GM18526 (cell line): ENCODE measurements at regions not wholly inside any gene's neighbourhood (a gene's known extent, or its start where the extent isn't known, plus 50 kb on each side); places are given as distances from the start of the nearest gene placed in this dataset.

Experiments
- POLR2A ChIP-seq: IDR thresholded peaks from 3 replicates; pipeline ENCODE4 v1.6.1; 2011; ENCODE audit not compliant: insufficient read length; ENCODE audit errors: extremely low read depth

DNA sequence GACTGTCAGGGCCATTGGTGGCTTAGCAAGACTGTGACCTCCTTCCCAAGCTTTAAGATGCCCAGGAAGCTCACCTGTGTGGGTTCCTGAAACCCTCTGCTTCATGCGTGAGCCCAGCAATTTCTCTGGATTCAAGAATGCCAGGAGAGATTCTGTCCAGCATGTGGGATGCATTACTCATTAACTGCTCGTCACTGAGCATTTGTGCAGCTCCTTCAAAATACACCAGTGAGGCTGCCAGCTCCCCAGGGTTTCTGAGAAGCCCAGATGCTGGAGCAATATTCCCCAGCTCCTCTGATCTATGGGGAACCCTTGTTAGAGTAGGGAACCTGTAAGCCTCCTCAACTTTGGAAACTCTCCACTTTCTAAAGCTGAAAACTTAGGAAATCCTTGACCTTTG is 126.5 kb downstream of the CHST1 start:
- no peak for TF ChIP-seq POLR2A

DNA sequence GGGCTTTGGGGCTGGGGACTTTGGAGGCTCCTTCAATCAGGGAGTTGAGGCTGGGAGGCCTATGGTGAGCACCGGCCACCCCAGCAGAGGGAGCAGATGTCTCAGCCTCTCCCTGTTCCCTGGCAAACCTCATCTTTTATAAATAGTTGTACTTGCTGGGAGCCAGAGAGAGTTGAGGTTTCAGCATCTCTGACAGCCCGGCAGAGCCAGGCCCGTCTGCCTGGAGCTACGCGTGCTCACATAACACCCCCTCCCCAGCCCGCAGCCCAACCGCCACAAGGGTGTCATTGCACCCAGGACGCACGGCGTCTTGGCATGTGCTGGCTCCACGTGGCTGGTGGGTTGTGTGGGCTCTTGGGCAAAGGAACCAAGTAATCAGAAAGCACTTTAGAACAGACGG is 127.1 kb downstream of the CHST1 start:
- no peak for TF ChIP-seq POLR2A

DNA sequence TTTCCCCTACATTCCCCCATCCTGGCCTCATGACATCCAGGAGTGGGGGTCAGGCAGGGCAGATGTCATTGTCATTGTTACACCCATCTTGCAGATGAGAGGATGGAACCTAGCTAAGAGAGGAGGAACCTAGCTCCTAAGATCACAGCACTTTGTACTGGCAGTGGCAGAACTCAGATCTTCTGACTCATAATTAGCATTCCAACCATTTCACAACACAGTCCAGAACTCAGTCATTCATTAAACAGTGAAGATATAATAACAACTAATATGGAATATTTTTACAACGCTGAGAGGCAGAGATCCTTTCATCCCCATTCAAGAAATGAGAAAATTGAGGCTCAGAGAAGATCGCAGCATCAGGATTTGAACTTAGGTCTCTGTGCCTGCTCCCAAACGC is 127.8 kb downstream of the CHST1 start:
- no peak for TF ChIP-seq POLR2A

DNA sequence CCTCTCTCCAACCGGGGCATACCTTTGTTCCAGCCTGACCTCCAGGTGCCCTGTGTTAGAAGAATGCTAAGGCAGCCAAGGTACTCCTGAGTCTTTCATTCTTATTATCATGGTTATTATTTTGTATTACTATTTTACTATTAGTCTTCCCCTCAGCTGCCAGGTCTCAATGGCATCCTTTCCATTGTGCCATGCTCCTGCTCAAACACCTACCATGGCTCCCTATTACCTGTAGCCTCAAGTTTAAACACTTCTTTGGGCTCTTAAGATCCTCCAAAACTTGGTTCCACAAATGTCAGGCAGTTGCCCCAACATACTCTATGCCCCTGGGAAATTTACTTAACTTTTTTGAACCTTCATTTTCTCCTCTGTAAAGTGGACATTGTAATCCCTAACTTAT is 130.4 kb downstream of the CHST1 start:
- no peak for TF ChIP-seq POLR2A

DNA sequence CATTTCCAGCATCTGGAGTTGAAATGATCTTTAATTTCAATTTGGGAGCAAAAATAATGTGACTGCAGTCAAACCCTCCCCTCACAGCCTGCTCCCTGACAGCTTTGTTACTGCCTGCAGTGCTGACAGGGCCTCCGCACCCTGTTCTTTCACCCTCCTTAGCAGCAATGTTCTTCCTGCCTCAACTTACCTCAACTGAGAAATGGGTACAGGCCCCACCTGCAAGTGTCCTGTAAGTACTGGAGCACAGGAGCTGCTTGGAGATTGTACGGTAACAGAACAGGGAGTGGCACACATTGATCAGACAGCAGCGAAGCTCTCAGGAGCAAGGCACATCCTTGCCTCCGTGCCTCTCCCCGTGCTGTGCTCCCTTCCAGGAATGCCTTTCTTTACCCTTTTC is 131.3 kb downstream of the CHST1 start:
- no peak for TF ChIP-seq POLR2A

DNA sequence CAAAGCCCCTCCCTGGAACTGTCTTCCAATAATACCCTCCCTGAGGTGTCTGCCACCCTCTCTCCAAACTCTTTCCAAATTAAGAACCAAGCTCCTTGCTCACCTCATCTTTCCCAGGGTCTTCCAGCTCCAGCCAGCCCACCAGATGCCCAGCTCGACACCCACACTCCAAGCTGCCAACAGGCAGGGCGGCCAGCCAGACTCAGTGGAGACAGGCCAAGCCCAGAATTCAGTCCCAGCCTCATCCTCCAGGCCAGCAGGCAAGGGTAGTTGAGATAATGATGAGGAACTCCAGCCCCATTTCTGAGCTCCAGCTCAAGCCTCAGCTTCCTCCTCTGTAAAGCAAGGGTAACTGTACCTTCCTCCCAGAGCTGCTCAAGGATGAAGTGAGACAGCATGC is 132.9 kb downstream of the CHST1 start:
- no peak for TF ChIP-seq POLR2A

DNA sequence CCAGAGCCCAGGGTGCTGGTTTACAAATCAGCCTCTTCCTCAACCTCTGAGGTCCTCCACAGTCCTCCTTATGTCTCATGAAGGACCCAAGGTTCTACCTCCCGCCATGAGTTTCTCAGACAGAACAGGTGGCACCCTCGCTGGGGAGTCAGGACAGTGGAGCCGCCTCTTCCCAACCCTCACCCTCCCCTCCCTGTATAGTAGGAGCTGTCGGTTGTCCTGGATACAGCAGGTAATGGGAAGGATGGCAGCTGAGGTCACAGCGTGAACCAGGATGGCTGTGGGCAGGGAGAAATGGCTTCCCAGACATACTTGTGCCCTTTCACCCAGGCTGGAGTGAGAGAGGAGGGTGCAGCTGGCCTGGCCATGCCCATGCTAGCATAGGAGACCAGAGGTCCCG is 134.6 kb downstream of the CHST1 start:
- TF ChIP-seq POLR2A = no peak

DNA sequence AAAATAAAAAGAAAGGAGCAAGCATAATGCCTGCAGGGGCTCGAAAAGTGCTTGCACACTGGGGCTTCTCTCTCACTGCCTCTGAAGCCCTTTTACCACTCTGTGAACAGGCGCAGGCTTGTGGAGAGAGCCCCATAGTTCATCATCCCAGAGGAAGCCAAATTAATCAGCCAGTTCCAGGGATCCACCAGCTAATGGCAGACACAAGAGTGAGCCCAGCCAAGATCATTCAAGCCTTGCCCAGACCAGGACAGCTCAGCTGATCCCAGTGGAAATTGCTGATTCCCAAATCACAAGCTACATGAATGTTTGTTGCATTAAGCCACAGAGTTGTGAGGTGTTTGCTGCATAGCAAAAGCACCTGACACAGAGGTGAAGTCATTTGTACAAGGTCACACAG is 135.3 kb downstream of the CHST1 start:
- TF ChIP-seq POLR2A = no peak

DNA sequence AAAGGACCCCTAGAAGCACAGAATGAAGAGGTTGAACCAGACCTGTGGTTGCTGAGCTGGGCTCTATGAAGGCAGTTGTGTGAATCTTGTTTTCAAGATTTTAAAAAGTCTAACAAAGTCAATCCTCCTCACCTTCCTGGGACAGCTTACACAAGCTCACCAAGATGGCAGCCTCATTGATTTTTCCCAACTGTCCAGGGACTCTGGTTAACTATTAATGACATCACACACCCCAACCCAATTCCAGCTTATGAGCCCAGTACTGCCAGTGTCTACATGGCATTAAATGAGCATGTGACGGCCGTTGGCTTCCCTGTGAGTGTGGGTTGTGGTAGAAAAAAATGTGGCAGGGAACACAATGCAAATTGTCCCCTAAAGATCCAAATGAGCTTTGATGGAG is 137.0 kb downstream of the CHST1 start:
- TF ChIP-seq POLR2A = no peak

DNA sequence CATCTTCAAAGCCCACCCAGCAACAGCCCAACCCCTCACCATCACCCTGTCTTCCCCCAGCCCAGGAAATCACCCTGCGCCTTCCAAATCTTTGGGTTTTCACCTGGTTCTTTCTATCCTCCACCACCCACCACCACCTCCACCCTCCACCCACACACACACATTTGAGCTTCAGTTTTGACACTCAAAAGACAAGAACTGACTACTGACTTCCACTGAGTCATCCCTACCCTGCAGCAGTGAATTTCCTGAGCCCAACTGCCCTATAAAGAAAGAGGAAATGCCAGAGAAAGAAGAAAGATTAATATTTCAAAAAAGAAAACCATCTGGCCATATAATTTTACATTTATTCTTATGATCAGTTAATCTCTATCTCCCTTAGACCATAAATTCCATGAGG is 137.5 kb downstream of the CHST1 start:
- no peak for TF ChIP-seq POLR2A

DNA sequence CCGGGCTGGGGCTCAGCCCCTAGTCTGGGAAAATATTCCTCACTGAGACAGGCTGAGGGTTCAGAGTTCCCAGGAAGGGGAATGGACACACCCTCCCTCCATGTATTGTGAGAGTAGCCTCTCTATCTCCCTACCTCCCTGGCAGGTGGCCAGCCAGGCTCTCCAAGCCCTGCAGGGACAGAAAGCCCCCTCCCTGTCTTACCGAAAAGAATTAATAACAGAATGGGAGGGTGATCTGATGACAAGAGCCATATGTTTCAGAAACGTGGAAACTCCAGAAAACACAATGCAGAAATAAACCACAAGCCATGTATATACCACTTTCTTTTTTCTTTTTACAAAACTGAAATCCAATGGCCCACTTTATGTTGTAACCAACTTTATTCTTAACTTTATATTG is 140.0 kb downstream of the CHST1 start:
- TF ChIP-seq POLR2A = no peak

DNA sequence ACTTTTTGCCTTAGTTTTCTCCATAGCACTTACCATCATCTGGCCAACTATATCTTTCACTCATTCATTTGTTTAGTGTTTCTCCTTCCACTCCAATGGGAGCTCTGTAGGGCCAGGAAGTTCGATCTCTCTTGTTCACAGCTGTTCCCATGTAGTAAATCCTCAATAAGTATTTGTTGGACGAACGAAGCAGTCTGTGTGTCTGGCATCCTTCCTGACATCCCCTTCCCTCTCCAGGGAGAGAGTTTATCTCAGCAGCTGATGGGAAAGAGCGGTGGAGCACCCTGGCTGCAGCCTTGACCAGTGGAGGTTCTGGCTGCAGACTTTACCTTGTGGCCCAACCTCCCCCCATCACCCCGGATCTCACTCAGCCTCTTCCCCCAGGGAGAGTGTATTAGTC is 141.7 kb downstream of the CHST1 start:
- no peak for TF ChIP-seq POLR2A

DNA sequence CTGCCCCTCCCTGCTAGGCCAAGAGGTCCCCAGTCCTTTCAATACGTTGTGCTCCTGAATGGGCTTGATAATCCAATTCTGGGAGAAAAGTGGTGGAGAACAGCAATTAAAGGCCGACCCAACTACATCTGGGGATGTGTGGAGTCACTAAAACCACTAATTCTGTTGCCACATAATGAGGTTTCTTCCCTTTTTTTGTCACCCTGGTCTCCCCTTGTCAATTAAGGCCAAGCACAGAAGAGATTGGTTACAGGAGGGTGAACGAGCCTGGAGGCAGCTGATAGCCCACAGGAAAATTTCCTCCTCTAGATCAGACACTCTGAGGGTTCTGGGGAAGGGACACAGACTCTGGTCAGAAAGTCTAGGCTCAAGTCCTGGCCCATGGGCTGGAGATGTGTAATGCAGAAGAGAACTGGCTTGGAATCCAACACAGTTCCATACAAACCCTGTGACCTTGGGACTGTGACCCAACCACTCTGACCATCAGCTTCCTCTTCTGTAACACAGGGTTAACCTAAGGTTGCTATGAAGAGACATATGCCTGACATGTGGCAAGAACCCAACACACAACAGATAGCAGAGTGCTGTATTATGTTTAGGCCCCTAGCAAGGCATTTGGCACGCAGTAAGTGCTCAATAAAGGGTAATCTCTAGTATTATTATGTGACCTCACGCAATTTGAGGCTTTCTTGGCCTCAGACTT is 146.4 kb downstream of the CHST1 start:
- TF ChIP-seq POLR2A = no peak

DNA sequence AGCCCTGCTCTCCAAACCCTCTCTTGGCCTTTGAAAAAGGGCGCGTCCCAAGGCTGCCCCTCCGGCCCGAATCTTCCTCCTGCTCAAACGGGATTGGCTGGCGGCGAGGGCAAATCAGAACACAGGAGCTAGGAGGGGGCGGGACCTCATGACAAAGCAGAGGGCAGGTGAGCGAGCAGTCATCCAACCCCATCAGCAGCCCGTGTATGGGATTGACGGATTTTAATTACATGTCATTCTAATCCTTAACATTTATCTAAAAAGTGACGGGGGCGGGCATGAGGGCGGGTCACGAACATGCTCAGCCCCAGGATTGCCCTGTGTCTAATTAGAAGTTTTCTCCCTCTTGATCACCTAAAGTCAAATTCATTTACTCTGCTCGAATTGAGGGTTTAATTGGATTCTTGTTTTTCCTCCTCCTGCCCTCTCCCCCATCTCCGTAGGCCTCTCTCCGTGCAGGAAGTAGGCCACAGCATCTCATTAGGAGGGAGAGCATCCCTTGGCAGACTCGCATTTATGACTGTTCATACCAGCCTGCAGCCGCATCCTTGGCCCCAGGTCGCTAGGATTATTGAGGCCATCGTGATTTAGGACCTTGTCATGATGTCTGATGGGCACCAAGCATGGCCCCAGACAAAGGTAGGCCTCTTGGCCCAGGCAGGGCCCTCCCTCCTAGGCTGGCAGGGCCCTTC is 147.1 kb downstream of the CHST1 start:
- no peak for TF ChIP-seq POLR2A

DNA sequence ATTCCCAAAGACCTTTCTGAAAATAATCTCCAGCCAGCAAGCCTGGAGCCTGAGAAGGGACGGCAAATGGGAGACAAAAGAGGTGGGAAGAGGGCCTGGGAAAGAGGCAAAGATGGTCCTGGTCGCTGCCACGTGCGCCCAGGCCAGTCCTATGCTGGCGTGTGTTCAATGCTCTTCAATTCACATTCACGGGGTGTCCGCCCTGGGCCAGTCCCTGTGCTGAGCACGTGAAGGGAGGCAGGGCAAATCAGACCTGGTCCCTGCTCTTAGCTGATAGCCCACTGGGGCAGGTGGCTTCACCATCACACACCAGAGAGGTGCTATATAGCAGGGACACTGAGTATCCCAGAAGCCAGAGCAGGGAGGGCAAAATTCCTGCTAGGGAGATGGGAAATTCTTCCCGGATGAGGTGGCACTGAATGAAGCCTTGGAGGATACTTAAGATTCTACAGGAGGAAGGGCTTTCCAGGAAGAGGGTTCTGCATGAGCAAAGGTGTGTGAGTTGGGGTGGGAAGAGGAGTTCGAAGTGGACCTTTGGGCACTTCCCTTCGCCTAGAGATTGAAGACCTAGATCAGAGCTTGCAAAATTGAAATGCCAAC is 148.2 kb downstream of the CHST1 start:
- no peak for TF ChIP-seq POLR2A

DNA sequence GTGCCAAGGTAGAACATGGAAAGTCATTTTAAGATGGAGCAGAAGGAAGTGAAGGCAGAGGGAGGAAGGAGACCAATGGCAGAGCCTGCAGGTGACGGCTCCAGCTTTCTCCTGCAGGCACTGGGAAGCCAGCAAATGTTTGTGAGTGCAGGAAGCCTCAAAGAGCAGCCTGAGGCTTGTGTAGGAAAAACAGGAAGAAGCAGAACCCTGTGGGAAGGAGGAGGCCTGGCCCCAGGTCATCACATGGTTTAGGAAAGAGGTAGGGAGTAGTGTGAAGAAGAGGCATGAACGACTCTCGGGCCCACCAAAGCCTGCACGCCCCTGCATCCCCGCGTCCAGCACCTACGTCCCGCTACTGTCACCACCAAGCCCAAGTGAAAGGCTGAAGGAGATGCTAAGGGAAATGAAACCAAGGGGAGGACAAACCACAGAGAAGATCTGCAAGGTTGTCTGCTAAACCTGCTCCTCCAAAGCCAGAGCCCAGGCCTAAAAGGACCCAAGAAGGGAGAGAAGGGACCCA is 151.5 kb downstream of the CHST1 start:
- TF ChIP-seq POLR2A = no peak
